GM18517 (cell line): ENCODE measurements at regions not wholly inside any gene's neighbourhood (a gene's known extent, or its start where the extent isn't known, plus 50 kb on each side); places are given as distances from the start of the nearest gene placed in this dataset.
"Not testable (repeated sequence)": the region's sequence is repeated elsewhere in the genome, so short reads cannot be mapped to it uniquely, and the experiment has no call there.

Experiments
- ATAC-seq: cut with Tn5 transposase; IDR thresholded peaks from one replicate; pipeline ENCODE4 v1.9.1; 2021; ENCODE audit warnings: mild to moderate bottlenecking, moderate library complexity; ENCODE audit not compliant: unreplicated experiment

- no peak for ATAC-seq
Observed at GRCh38 chr5:84961193-84961592, 576.5 kb upstream of the EDIL3 start.

DNA sequence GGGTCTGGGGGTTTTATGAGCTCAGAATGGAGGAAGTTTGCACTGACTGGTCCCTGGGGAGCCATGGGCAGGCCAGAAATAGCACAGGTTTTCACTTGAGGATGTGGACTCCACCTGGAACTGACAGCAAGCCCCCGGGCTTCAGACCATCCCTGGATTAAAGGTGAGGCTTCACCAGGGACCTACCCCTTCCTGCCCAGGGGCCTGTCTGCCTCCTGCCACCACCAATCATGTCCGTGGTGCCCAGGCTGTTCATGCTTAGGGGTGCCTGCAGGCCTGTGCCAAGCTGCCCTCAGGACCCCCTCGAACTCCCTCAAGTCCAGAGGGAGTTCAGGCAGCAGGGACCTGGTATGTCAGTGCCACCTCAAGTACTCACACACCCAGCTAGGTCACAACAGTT lies 577.2 kb upstream of the EDIL3 start:
- no peak for ATAC-seq

- no peak for ATAC-seq
Observed at GRCh38 chr5:84983093-84983492, 598.4 kb upstream of the EDIL3 start.

DNA sequence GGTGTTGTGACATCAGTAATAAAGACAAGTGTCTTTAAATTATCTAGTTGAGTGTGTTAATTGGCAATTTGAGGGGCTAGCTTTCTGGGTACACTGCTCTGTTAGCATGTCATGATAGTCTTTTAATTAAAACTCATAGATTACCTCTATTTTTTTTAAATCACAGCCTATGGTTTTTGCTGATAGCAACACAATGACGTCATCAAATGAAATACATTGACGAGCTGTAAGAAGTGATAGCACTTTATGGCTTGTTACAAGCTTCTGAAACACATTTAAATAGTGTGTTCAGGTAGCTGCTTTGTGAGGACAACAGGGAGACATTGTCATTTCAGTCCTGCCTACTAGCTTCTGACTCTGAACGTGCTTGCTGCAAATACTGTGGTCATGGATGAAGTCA lies 600.5 kb upstream of the EDIL3 start:
- no peak for ATAC-seq

DNA sequence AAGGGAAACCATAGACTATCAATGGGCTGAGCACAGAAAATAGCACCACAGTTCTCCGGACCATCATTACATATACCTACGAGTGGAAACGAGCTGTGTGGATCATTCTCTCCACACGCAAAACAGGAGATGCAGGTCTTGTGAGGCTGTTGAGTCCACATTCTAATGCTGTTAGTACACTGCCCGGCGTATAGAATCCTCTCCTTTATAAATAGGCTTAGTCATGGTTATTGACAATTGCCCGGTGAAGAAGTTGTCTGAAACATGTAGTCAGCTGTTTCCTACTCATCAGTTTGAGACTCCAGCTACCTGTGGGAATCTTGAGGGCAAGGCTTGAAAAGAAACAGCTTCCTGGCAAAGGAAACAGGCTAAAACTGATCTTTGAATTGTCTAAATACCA lies 602.0 kb upstream of the EDIL3 start:
- ATAC-seq = no peak

DNA sequence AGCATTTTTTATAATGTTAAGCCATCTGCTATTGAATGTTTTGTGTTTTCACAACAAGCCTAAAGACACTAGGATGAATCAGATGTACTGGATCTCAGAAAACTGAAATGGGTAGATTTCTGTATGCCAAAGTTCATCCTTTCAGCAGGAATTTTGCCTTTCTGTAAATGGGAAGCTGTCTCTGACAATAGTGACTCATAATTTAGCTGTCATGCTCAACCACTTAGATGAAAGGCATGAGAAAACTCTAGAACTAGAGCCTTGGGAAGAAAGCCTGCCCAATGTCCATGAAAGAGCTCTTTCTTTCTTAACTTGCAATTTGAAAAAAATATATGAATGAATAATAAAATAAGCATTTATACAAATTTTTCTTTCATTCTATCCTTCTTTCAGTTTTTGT lies 616.0 kb upstream of the EDIL3 start:
- ATAC-seq = no peak

GRCh38 chr5:85002026-85002425 lies 617.3 kb upstream of the EDIL3 start:
- ATAC-seq = not testable (repeated sequence)

GRCh38 chr5:85010014-85010562 lies 625.4 kb upstream of the EDIL3 start:
- ATAC-seq = no peak

GRCh38 chr5:85017261-85017660 lies 632.6 kb upstream of the EDIL3 start:
- no peak for ATAC-seq

DNA sequence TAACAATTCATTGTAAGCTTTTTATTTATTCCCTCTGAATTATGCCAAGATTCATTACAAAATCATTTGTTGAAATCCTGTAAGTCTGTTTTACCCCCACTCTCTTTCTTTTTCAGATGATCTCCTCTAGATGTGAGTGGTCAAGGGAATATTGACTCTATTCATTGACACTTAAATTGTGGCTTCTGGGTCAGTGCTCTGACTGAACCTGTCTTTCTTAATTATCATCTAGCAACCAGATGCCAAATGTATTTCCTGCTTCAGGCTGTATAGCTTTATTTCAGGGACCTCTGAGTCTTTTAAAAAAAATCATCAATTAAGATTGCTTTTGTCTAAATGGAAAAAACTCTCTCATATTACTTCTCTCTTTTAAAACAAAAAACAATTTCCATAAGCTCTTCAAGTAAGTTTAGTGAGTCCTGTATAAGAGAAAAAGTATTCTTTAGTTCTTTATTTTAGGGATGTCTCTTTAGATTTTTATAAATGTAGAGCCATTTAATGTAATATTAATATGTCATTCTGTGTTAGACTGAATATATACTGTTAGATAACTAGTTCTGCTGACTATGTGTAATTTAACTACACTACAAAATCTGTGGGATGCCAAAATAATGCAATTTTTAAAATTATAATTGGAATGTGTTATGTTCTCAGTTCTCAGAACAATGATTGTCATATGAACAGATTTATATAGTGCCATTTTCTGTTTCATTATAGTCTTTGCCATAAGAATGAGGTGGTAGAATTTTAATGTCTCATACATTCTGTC lies 645.8 kb upstream of the EDIL3 start:
- no peak for ATAC-seq

GRCh38 chr5:85049020-85049419 lies 664.3 kb upstream of the EDIL3 start:
- ATAC-seq = no peak

DNA sequence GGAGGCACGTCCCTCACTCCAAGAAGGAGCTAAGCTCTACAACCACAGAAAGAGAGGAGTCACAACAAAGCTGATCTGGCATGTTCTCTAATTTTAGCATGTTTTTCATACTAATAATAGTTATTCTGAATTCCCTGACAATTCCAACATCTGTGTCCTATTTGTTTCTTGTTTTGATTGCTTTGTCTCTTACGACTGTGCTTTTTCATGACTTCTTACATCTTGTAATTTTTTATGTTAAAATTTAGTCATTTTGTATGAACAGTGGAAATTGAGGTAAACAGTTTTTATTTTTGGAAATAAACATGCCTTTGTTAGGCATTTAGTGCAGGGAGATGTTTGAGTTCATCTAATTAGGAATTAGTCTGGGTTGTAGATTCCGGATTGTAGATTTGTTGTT lies 668.1 kb upstream of the EDIL3 start:
- no peak for ATAC-seq

- ATAC-seq = no peak
Observed at GRCh38 chr5:85069659-85070640, 685.3 kb upstream of the EDIL3 start.

- ATAC-seq = no peak
Observed at GRCh38 chr5:85077581-85077980, 692.9 kb upstream of the EDIL3 start.

DNA sequence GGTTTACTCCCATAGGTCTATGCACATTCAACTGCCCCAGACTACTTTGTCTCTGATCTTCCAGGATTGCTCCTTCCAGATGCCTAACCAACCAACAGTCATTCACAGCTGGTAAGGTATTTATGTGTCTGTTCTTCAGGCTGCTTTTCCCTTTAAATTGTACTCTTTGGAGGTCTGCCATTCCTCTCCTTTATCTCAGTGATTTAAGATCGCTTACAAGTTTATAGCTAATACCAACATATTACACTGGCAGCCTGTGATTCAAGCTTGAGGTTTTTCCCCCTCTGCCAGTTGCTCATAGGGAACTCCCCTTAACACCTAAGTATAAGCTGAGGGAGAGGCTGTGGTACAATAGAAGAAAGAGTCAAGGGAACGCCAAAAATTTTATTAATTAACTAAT lies 711.7 kb upstream of the EDIL3 start:
- ATAC-seq = no peak

- ATAC-seq = no peak
Observed at GRCh38 chr5:85108471-85108870, 723.8 kb upstream of the EDIL3 start.

- ATAC-seq = no peak
Observed at GRCh38 chr5:85109616-85110015, 724.9 kb upstream of the EDIL3 start.

DNA sequence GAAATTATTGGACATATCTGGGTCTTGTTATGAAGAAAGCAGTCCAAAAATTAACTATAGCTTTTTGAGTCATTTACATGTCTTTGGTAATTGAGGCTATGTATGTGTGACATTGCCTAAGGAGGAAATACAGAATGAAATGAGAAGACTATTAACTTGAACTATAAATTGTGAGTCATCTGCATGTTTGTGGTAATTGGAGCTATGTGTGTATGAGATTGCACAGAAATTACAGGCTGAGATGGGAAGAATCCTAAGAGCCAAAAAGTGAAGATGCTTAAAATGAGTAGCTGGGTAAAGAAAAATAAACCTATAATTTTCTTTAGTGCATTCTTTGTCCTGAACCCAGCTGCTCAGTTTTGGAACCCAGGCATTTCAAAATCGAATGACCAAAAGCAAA lies 747.6 kb upstream of the EDIL3 start:
- ATAC-seq = no peak

GRCh38 chr5:85140471-85140870 lies 755.8 kb upstream of the EDIL3 start:
- ATAC-seq = no peak

GRCh38 chr5:85143138-85143537 lies 758.5 kb upstream of the EDIL3 start:
- ATAC-seq = no peak

DNA sequence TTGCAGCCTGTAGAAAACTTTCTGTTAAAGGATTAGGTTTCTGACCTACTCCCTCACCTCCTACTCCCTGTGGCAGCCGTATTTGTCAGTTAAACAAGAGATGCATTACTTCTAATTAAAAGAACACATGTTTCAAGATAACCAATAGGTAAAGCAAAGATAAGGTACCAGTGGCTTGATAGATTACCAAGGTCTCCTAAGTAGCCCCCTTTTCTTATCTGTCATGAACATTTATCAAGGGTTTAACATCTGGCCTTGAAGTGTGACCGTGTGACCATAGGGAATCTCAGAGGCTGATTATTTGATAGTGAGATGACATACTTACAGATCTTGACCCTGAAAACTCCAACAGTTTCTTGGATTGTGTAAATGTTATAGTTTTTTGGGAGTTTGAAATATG lies 764.0 kb upstream of the EDIL3 start:
- no peak for ATAC-seq

DNA sequence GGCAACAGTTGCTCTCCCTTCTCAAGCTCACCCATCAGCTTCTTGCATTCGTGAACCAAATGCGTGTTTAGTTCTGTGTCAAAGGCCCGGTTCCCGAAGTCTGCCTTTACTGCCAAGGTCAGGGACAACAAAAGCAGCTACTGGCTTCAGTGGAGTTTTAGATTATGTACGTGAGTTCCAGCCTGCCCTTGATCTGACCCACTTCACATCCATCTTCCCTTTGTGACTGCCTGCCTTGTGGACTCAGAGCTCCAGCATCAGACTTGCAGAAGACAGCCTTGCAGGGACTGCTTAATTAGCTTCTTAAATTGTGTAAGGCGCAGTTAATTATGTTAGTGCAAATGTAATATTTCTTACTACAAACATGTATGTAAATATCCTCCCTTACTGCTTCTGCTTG lies 774.7 kb upstream of the EDIL3 start:
- ATAC-seq = no peak
